Pulmonary artery endothelial cell (primary cell): ENCODE measurements at regions not wholly inside any gene's neighbourhood (a gene's known extent, or its start where the extent isn't known, plus 50 kb on each side); places are given as distances from the start of the nearest gene placed in this dataset.

Experiments used
- DNase-seq: peaks from one replicate; pipeline ENCODE4 v3.0.0-alpha.2; 2011; ENCODE audit warnings: low read depth, low spot score

DNA sequence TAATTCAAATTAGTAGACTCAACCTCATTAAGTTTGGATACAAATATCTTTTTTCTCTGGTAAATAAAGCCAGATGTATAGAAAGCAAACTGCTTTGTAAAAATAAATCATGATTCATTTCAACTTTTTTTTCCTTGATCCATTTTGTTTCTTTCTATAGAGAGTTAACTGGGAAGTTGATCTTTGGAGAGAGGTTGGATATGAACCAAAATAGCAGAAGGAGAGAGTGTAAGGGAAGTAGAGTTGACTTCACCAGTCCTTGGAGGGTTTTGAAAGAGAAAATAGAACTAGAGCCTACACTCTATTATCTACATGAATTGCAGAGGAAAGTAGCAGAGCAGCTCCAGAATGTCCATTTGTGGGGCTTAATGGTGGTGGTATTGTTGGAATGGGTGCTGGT is 243.8 kb downstream of the ADGRL2 start:
- DNase-seq, result no peak

DNA sequence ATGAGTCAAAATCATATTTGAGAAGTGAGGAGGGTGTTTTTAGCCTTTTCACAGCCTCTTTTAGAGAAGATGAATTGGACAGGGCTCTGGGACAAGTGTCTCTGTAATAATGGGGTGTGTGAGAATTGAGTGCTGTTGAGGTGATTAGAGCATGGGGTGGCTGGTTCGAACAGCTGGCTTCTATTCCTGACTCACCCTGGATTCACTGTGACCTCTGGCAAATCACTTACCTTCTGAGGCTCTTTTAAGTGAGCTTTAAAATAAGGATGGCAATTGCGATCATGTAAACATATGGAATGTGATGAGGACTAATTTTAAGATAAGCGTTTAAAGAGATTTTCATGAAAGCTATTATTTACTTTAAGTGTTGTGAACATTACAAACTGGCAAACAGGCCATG is 243.4 kb downstream of the ADGRL2 start:
- DNase-seq, result no peak

DNA sequence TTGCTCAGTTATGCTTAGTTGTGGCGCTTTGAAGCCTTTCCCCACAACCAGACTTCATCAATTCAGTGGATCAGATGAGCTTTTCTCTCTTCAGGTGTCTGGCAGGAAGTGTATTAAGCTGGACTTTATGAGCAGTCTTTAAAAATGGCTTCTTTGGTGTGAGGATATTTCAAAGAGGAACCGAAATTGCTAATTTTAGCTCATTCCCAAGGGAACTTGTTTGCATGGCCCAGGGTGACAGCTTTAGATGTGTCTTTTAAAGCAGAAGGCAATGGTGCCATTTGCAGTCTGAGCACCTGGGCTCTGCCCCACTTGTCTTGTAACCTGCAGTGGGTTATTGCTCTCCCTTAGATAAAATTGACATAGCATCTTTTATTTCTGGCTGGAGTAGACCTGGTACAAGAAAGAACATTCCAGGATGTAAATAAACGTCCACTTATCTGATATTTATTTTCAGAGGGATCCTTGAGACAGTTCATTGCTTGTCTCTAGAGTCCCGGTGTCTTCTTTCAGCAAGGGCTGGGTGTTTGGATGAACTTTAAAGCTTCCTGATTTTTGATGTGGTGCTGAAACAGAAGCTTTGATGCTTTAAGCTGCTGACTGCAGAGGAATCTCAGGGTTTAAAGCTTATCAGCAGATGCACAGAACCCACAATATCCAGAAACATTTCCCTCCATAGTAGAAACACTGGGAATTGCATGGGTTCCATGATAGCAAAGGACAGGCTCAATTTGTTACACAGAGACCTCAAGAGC is 241.7 kb downstream of the ADGRL2 start:
- no peak for DNase-seq
